ENCODE measurements at regions not wholly inside any gene's neighbourhood (a gene's known extent, or its start where the extent isn't known, plus 50 kb on each side); places are given as distances from the start of the nearest gene placed in this dataset.
"Not testable (repeated sequence)": the region's sequence is repeated elsewhere in the genome, so short reads cannot be mapped to it uniquely, and the experiment has no call there.

DNA sequence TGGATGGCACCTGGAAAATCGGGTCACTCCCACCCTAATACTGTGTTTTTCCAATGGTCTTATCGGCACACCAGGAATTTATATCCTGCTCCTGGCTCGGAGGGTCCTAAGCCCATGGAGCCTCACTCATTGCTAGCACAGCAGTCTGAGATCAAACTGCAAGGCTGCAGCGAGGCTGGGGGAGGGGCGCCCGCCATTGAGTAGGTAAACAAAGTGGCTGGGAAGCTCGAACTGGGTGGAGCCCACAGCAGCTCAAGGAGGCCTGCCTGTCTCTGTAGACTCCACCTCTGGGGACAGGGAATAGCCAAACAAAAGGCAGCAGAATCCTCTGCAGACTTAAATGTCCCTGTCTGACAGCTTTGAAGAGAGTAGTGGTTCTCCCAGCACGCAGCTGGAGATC, 607.0 kb downstream of the LMO7 start:
- DNase-seq, result not testable (repeated sequence)

DNA sequence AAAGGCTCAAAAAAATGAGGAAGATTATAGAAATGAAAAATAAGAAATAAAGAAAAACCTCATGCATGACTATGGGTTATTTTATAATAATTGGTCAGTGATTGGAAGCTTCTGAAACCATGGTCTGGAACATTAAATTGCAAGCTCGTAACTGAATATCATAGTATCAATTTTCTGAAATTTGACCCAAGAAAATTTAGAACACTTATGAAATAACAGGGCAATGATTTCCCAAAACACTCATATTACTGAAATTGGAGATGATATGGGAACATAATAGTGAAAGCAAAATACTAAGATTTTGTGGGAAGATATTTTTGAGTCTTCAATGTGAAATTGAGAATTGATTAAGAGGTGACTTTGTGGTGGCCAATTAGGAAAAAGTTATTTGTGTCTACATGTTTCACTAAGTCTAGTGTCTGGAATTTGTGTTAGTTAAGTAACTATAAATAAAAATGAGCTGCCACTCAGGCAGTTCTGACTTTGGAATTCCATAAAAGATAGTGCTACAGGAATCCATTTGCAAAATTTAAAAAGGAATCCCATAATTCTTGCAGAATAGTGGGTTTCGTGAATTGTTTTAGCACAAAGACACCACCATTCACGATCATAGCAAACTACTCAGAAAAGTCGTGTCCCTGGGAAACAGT, 603.0 kb downstream of the LMO7 start:
- no peak for DNase-seq

DNA sequence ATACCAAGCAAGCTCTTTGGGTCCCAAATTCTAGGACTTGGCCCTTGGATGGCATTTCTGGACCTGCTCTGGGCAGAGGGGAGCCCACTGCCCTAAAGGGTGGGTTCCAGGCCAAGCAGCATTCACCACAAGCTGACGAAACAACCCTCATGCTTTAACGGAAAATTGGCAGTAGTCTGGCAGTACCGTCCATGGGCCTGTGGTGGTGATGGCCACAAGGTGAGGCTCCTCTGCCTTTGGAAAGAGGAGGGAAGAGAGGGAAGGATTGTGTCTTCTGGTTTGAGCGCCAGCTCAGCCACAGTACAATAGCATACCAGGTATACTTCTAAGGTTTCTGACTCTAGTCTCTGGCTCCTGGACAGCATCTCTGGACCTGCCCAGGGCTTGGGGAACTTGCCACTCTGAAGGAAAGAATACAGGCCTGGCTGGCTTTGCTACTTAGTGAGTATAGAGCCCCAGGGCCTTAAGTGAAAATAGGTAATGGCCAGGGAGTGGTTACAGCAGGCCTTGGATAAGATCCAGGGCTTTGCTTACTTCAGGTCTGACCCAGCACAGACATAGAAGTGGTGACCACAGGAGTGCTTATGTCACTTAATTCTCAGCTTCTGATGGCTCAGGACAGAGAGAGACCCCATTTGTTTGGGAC, 595.5 kb downstream of the LMO7 start:
- DNase-seq, result no peak

DNA sequence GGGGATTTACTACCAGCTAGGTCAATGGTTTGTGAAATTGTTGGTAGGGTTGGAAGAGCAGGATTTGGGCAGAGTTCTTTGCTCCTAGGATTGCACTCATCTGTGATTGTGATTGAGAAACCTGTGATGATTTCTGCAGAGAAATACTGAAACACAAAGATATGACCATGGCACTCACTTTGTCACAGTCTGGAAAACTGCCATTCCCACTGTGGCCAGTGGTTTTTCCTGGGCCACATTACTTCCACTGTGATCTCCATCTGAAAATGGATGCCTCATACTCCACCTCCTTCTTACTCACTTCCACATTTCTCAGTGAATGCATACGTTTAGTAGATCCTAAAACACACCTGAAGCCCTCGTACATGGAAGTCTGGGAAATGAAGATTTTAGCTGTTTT, 593.2 kb downstream of the LMO7 start:
- no peak for DNase-seq

DNA sequence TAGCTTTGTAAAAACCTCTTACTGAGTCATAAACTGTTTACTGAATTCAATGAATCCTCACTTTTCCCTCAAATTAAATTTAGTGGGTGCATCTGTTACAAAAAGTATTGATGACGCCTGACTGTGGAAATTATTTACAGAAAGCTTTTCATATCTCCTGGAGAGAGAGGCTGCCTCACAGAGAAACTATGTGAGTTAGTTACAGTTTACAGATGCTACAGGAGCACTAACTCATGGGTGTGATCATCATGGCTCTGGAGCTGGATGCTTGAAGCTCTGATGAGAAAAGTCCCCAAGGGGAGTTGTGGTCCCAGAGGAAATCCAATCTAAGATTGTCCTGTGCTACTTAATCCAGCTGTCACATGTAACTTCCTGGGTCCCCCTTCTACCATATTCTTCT, 590.8 kb downstream of the LMO7 start:
- DNase-seq, result no peak

DNA sequence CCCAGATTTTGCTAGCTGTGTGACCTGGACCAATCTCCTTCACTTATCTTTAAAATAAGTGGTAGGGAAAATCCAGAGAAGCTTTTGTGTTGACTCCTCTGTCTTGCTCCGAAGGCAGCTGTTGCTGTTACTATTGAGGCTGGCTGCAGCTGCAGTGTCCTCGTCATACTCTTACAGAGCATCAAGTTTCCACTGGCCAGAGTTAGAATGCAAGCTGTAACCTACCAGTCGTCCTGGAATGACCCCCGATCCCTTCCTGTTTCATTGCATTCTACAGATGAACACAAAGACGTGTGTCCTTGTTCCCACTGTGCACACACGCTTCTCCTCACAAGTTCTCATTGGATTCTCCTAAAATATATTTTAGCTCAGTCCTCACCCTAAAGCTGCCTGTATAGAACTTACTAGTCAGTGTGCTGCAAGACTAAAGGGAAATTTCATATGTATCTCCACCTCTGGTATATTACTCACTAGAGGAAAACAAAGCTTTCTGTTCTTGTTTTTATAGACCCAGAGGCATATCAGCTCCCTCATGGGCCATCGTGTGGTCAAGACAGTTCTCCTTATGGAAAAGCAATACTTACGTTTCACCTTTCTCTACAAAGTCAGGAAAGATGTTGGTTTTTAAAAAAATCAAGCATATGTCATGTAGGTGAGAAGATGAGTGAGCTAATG, 589.8 kb downstream of the LMO7 start:
- DNase-seq, result no peak

DNA sequence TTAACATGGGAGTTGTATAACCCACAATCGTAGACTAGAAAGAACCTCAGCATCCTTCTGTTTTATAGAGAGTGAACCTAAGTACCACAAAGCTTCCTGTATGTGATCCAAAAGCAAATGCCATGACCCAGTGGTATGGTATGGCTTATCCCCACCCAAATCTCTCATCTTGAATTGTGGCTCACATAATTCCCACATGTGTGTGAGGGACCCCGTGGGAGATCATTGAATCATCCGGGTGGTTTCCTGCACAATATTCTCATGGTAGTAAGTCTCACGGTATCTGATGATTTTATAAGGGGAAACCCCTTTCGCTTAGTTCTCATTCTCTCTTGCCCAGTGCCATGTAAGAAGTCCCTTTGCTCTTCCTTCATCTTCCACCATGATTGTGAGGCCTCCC, 587.9 kb downstream of the LMO7 start:
- no peak for DNase-seq

DNA sequence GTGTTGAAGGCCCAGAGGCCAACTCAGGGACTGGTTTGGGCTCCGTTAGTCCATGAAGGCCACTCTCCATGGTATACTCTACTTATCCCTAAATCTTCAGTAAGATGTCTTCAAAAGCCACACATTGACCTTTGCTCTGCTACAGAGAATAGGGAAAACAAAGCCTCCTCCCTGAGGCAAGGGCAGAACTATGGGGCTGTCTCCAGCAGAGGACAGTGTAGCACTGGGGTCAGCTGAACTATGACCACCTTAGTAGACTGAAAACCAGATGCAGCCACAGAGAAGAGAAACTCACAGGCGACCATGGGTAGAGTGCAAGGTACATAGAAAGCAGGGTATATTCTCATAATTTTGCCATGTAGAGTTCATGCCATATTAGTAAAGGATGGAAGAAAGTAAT, 587.4 kb downstream of the LMO7 start:
- DNase-seq, result no peak

DNA sequence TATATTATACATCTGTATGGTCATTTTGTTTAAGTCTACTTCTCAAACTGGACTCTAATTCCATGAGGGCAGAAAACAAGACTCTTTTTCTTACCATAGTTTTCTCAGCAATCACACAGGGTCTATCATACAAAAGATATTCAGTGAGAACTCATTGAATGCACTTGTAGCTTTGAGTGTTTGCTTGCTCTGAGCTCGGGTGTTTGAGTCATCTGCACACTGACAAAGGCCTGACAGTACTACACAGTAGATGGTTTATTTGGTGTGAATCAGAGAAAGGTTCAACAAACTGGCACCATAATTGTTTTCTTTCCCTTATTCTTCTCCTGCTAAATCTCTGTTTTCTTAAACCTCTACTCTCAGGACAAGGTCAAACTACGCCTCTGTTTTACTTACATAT, 586.4 kb downstream of the LMO7 start:
- no peak for DNase-seq

DNA sequence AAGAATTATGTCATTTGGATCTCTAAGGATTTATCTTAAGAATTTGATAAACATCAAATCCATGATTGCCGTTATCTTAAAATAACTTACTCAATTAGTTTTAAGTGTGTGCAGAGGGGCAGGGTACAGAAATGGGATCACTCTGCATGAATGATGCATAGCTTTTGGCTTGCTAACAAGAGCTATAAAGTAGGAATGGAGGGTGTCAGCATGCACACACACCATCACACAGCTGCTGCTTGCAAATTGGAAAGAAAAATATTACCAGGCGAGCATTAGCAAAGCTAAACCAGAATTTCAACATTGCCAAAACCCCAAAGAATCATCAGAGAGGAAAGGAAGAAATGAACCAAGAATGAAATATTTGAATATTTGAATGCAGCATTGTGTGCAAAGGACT, 580.6 kb downstream of the LMO7 start:
- no peak for DNase-seq

DNA sequence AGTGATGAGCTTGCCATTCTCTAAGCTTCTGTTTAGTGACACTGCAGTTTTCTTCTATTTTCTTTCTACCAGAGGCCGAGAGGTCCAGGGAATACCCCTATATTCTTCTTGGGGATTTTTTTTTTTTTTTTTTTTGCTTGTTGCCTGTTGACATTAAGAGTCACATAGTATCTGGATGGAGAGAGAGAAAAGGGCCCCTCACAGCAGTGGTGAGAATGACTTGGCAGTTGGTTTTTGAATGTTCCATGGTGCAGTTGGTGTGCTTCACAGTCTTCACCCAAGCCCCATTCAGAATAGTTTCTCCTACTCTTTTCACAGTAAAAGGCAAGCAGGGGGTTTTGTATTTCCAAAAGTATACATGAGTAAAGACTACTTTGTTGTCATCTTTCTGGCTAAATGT, 577.9 kb downstream of the LMO7 start:
- no peak for DNase-seq

DNA sequence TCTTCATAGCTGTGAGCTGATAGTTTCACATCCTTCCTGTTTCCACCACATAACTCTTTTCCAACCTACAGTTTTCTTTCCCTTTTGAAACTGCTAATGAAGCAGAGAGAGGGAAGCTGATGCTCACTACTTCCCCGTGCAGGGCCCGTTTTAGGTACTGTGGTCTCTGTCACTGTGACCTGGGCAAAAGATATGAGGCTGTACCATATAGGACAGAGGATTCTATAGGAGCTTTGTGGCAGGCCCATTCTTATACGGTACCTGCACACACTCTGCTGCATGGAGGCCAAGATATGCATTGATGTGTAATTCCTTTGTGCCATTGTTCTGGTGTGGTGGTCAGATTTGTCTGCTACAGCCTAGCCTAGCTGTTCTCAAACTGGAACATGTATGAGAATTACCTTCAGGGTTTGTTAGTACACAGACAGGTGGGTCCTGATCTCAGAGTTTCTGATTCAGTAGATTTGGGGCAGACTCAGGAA, 577.3 kb downstream of the LMO7 start:
- no peak for DNase-seq

DNA sequence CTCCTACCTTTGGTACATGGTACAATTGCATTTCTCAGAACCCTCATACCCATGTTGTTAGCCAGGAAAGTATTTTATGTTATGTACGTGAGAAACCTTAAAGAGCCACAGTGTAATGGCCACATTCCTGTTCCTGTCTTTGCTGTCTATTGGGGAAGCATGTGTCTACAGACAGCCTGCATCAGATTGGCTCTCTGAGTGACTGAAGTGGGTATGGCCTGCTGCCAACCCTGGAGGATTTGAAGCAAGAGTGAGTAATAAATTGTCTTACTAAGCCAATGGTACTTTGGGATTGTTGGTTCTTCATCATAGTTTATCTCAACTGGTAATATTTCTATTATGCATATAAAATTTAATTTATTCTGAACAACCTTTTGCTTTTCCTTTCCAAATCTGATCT, 574.1 kb downstream of the LMO7 start:
- DNase-seq, result no peak

DNA sequence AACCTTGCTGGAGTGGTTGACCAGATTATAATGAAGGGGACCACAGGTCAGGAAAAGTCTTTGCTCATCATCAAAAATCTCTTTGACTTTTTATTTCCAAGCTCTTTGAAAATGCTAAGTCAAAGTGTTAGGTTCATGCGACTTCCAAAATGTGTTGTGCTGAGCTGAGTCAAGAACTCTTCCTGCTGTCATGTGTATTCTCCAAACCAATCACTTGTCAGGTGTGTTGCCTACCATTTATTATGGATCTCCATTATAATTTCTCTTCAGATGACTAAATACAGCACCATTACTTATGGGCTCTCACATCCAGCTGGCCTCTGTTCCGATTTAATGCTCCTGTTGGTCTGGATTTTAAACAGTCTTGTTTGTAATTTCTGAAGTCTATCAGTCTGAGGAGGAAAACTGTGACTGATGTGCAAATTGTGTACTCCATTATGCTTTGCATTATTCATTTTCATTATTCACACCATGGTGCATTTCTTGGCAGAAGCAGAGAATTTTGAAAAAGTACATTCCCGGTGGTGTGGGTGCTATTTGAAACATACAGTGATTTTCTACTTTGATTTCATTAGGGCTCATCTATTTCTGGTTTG, 562.5 kb downstream of the LMO7 start:
- no peak for DNase-seq

DNA sequence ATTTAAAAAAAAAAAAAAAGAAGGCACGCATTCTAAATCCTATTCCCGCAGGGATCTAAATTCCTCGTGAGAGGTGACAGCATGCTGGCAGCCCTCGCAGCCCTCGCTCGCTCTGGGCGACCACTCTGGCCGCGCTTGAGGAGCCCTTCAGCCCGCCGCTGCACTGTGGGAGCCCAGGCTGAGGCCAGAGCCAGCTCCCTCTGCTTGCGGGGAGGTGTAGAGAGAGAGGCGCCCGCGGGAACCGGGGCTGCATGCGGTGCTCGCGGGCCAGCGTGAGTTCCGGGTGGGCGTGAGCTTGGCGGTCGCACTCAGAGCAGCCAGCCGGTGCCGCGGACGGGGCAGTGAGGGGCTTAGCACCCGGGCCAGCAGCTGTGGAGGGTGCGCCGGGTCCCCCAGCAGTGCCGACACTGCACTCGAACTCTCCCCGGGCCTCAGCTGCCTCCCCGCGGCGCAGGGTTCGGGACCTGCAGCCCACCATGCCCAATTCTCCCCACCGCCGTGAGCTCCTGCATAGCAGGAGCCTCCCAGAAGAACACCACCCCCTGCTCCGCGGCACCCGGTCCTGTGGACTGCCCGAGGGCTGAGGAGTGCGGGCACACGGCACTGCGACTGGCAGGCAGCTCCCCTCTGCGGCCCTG, 553.9 kb downstream of the LMO7 start:
- no peak for DNase-seq

DNA sequence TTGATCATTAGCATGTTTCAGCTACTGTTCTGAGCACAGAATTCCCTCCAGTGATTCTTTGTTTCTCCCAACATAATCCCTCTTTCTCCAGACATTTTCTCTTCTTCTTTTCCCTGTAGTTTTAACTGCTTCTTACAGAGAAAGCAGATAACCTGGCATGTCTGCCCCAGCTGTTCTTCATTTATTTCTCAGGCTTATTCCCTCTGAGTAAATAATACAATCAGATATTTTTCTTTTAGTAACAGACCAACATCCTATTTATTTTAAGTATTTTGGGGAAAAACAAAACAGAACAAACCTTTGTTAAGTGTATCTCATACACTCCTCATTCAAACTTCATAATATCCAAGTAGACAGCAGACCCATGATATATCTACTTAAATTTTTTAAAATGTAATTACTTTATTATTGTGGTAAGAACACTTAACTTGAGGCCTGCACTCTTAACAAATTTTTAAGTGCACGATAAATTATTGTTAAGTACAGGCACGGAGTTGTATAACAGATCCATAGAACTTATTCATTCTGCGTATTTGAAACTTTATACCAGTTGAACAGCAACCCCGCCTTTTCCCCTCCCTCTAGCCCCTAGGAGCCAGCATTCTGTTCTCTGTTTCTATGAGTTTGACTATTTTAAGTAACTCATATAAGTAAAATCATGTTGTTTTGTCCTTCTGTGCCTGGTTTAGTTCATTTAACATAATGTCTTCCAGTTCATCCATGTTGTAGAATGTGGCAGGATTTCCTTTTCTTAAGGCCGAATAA, 540.0 kb downstream of the LMO7 start:
- no peak for DNase-seq

DNA sequence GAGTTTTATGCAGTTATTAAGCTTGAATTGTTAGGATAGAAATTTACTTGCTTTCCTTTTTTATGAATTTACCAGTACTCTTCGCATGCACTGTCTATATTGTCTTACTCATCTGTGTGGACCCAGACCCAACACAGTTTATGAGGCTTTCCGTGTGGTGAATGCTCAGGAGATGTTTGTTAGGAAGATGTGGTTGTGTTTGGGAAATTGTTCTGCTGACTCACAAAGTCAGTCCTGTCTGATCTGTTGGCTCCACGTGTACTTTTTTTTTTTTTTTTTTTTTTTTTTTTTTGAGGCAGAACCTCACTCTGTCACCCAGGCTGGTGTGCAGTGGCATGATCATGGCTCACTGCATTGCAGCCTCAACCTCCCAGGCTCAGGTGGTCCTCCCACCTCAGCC, 532.5 kb downstream of the LMO7 start:
- DNase-seq, result no peak

DNA sequence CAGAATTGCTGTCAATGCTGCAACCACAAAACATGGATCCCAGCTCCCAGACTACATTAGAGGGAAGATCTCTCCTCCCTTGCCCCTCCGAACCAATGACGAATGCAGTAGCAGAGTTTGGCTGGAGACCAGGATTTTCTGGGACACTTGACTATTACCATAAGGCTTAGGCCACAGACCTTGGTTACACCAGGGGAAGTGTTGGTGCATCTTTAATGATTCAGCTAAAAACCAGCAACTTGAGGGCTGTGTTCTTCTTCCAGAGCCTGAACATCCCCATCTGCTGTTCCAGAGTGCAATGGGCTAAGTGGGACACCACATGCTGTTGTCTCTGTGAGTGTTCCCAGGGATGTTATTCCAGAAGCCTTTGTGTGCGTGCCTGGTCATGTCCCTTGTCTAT, 528.2 kb downstream of the LMO7 start:
- DNase-seq, result no peak

DNA sequence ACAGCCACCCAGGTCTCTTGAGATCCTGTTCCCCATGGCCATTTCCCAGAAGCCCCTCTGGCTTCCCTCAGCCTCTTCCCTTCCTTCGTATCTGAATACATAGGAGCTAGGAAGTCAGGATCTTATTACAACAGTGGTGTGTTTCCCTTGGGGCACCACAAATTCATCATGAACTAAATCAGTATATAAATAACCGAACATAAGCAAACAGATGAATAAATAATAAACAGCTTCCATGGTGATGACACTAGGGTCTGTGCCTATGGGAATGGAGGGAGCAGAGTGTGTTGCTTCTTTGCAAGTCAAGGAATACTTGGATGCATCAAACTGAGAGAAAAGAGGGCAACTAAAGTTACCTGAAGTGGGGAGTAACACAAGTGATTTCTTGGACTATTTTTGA, 527.6 kb downstream of the LMO7 start:
- no peak for DNase-seq

DNA sequence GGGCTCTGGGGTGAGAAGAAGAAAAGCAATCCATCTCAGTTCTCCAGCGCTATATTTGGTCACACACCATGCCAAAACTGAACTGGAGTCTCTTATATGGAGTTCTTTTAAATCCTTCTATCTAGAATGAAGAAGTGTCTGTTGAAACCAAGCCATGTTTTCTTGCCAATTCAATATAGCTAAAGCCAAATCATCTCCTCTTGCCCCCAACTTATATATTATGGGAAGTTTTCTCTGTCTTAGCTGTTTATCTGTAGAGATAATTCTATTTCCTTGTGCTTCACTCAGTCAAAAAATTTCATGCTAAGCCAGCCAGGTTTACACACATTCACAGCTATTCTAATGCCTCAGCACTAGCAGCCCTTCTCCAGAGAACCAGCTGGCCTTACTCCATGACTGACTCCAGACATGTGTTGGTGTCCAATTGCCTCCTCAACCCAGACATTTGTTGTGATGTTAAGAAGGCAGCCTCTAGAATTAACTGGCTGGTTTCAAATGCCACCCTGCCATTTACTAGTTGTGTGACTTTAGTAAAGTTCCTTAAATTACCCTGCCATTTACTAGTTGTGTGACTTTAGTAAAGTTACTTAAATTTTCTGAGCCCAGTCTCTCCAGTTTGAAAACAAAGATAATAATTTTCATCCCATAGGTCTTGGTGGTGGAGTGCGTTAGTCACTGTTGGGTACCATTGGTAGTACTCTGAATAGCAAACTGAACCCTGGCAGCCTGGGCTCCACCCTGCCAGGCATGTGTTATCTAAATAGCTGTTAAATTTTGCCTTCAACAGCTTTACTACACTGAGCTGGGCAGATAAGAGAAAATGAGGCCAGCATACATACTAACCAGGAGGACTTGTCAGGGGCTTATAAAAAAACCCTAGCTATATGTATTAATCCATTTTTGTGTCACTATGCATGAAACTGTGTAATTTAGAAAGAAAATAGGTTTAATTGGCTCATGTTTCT, 525.1 kb downstream of the LMO7 start:
- DNase-seq, result no peak

DNA sequence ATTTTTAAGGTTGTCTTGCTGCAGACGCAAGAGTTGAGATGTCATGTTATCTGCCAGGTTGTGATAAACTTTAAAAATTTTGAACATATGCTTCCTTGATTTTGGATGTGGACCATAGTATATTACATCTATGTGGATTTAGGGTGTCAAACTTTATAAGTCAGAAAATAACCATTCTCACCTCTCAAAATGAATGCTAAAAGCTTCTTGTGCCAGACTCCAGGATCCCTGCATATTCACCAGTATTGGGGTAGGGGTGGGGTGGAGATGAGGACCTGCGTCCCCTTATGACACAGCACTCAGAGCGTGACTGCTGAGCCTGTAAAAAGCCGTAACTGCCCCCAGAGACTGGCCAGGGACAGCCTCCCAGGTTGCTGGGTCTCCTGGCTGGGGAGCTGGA, 524.4 kb downstream of the LMO7 start:
- DNase-seq, result no peak

DNA sequence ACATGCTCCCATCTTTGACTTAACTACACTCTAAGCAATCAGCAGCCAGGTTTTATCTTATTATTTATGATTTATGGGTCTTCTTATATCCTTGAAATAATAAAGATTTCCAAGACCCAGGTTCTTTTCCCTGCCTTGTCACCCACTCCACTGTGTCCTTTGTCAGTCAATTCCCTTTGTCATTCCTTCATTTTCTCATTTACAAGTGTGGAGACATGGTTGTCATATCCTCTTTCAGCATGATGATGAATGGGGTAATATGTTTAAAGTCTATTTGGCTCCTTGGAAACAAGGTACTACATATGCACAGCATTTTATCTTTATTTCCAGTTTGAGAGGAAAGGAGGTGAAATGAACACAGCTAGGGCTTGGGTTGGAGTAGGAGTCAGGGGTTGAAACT, 521.8 kb downstream of the LMO7 start:
- no peak for DNase-seq

Data from activated CD4-positive, CD25-positive, alpha-beta regulatory T cell treated with anti-CD3 and anti-CD28 coated beads, Interleukin-2, amount 50 U/mL, for 72 hours (primary cell).